ENCODE measurements at regions not wholly inside any gene's neighbourhood (a gene's known extent, or its start where the extent isn't known, plus 50 kb on each side); places are given as distances from the start of the nearest gene placed in this dataset.

GRCh38 chr4:130432289-130432688, 1336.3 kb downstream of the C4orf33 start:
- intact Hi-C loops (cut with DNase I; ENCODE audit: low total_unique reads) = no loop called here
- no peaks in the 10 kb centered on the region for H3K36me3 ChIP-seq
- no peak overlapping the region for H3K4me3 ChIP-seq
- no peaks in the 10 kb centered on the region for H3K9me3 ChIP-seq
- no peak overlapping the region for H3K27ac ChIP-seq
- no peak for DNase-seq
- H3K27me3 ChIP-seq = no peaks in the 10 kb centered on the region
- no peak for TF ChIP-seq CTCF (IDR thresholded peaks at IDR 0.05)
- H3K4me1 ChIP-seq = no peaks in the 10 kb centered on the region

- H3K36me3 ChIP-seq = no peaks in the 10 kb centered on the region
- peaks cover 0 to 4% (median 0%) of the 10 kb centered on the region in 3 donors for H3K9me3 ChIP-seq
- H3K4me1 ChIP-seq = no peaks in the 10 kb centered on the region
- intact Hi-C loops (cut with DNase I; ENCODE audit: low total_unique reads) = no loop called here
- no peak for TF ChIP-seq CTCF (IDR thresholded peaks at IDR 0.05)
- no peak overlapping the region for H3K27ac ChIP-seq
- H3K4me3 ChIP-seq = no peak overlapping the region
- no peaks in the 10 kb centered on the region for H3K27me3 ChIP-seq
- no peak for DNase-seq
Measured at GRCh38 chr4:130449741-130450140, 1353.8 kb downstream of the C4orf33 start.

GRCh38 chr4:130468340-130468739, 1372.4 kb downstream of the C4orf33 start:
- Histone ChIP-seq H3K9me3 (no peaks in the 10 kb centered on the region), H3K27ac (no peak overlapping the region), H3K4me3 (no peak overlapping the region), H3K4me1 (no peaks in the 10 kb centered on the region), H3K36me3 (no peaks in the 10 kb centered on the region), H3K27me3 (no peaks in the 10 kb centered on the region)
- no peak for TF ChIP-seq CTCF (IDR thresholded peaks at IDR 0.05)
- DNase-seq = no peak
- intact Hi-C loops (cut with DNase I; ENCODE audit: low total_unique reads) = no loop called here

- H3K27me3 ChIP-seq = no peaks in the 10 kb centered on the region
- H3K4me1 ChIP-seq = no peaks in the 10 kb centered on the region
- intact Hi-C loops (cut with DNase I; ENCODE audit: low total_unique reads) = no loop called here
- no peaks in the 10 kb centered on the region for H3K9me3 ChIP-seq
- DNase-seq = no peak
- no peak overlapping the region for H3K27ac ChIP-seq
- no peak overlapping the region for H3K4me3 ChIP-seq
- H3K36me3 ChIP-seq = no peaks in the 10 kb centered on the region
- TF ChIP-seq CTCF (IDR thresholded peaks at IDR 0.05) = no peak
Measured at GRCh38 chr4:130478406-130478805, 1382.5 kb downstream of the C4orf33 start.

- intact Hi-C loops (cut with DNase I; ENCODE audit: low total_unique reads) = no loop called here
- TF ChIP-seq CTCF (IDR thresholded peaks at IDR 0.05) = no peak
- Histone ChIP-seq H3K36me3 (no peaks in the 10 kb centered on the region), H3K9me3 (no peaks in the 10 kb centered on the region), H3K4me1 (no peaks in the 10 kb centered on the region), H3K27me3 (no peaks in the 10 kb centered on the region), H3K4me3 (no peak overlapping the region), H3K27ac (no peak overlapping the region)
- no peak for DNase-seq
Measured at GRCh38 chr4:130479020-130479419, 1383.1 kb downstream of the C4orf33 start.

GRCh38 chr4:130479674-130480073, 1383.7 kb downstream of the C4orf33 start:
- Histone ChIP-seq H3K4me1 (no peaks in the 10 kb centered on the region), H3K4me3 (no peak overlapping the region), H3K9me3 (no peaks in the 10 kb centered on the region), H3K27ac (no peak overlapping the region), H3K36me3 (no peaks in the 10 kb centered on the region), H3K27me3 (no peaks in the 10 kb centered on the region)
- TF ChIP-seq CTCF (IDR thresholded peaks at IDR 0.05) = no peak
- DNase-seq = no peak
- intact Hi-C loops (cut with DNase I; ENCODE audit: low total_unique reads) = no loop called here
